Calu3 (cell line): ENCODE measurements at regions not wholly inside any gene's neighbourhood (a gene's known extent, or its start where the extent isn't known, plus 50 kb on each side); places are given as distances from the start of the nearest gene placed in this dataset.

Experiments
- BruUV-seq: library from RNA; stranded (reverse); fragments of 400-500 nt; replicated peaks from 2 replicates; lab custom pipeline; 2021; lab: Mats Ljungman, UMichigan
- CTCF ChIA-PET: fragments of 300-600 bp; sonication (Branson Sonifier 250); formaldehyde crosslinking; loops from one replicate; lab custom pipeline; 2022; ENCODE audit warnings: antibody characterized with exemption; lab: Charles Lee
- DNase-seq: peaks from one replicate; pipeline ENCODE4 v3.0.0; 2022
- H3K27ac Mint-ChIP-seq: one replicate; pipeline ENCODE4 v1.8.0; 2022; ENCODE audit warnings: mixed read lengths; ENCODE audit not compliant: unreplicated experiment
- H3K27me3 Mint-ChIP-seq: one replicate; pipeline ENCODE4 v1.8.0; 2022; ENCODE audit warnings: mixed read lengths; ENCODE audit not compliant: unreplicated experiment
- H3K36me3 Mint-ChIP-seq: one replicate; pipeline ENCODE4 v1.8.0; 2022; ENCODE audit warnings: mild to moderate bottlenecking, moderate library complexity, mixed read lengths; ENCODE audit not compliant: insufficient read depth, unreplicated experiment
- H3K4me1 Mint-ChIP-seq: one replicate; pipeline ENCODE4 v1.8.0; 2022; ENCODE audit warnings: mild to moderate bottlenecking, low read depth, mixed read lengths; ENCODE audit not compliant: unreplicated experiment
- H3K4me3 Mint-ChIP-seq: one replicate; pipeline ENCODE4 v1.8.0; 2022; ENCODE audit warnings: mild to moderate bottlenecking, low read depth, moderate library complexity, mixed read lengths; ENCODE audit not compliant: unreplicated experiment
- H3K9me3 Mint-ChIP-seq: one replicate; pipeline ENCODE4 v1.8.0; 2022; ENCODE audit warnings: low read depth, mixed read lengths; ENCODE audit not compliant: unreplicated experiment
- intact Hi-C: fragments of 100-400 bp; cut with micrococcal nuclease; formaldehyde crosslinking; loops from one replicate; pipeline ENCODE4 v1.10.0; 2022; ENCODE audit not compliant: unreplicated experiment
- TF ChIP-seq, protein P1 (sequence below): fragments of 200-600 bp; IDR thresholded peaks from one replicate; pipeline ENCODE4 v1.8.0; 2022; ENCODE audit warnings: antibody characterized with exemption; ENCODE audit not compliant: unreplicated experiment

DNA sequence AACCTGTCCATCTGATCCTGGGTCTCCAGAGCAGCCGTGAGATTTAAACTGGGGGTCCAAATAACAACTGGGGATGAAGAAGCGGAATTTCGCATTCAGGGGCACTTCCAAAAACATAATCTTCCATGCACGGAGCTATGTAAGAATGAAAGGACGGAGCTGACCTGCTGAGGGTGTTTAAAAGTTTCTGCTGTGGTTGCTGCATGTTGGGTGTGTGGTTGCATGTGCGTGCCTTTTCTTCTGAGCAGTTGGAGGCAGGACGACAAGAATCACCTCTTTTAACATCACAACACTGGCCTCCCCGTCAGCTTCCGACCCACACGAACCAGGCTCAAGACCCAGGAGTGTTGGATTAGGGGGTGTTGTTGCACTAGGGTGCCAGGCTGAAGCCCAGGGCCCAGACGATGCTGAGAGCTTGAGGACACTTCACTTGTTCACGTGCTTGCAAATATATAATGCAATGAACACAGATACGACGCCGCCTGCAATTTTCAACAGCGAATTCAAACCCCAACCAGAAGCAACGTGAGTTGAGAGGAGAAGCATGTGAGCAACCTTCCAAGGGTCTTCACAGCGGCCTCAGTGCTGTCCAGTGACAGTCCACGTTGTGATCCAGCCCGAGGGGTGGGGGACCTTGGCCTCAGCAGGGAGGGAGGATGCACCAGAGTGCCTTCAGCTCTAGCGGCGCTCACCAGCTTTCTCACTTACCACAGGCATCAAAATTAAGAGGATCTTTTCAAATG lies 76.0 kb upstream of the SALL3 start:
- Mint-ChIP-seq H3K4me1 (no peaks in the 10 kb centered on the region), H3K27me3 (no peaks in the 10 kb centered on the region), H3K9me3 (peaks cover 3% of the 10 kb centered on the region), H3K36me3 (no peaks in the 10 kb centered on the region), H3K27ac (no peak overlapping the region), H3K4me3 (no peak overlapping the region)
- no peak for DNase-seq
- TF ChIP-seq, protein P1, sequence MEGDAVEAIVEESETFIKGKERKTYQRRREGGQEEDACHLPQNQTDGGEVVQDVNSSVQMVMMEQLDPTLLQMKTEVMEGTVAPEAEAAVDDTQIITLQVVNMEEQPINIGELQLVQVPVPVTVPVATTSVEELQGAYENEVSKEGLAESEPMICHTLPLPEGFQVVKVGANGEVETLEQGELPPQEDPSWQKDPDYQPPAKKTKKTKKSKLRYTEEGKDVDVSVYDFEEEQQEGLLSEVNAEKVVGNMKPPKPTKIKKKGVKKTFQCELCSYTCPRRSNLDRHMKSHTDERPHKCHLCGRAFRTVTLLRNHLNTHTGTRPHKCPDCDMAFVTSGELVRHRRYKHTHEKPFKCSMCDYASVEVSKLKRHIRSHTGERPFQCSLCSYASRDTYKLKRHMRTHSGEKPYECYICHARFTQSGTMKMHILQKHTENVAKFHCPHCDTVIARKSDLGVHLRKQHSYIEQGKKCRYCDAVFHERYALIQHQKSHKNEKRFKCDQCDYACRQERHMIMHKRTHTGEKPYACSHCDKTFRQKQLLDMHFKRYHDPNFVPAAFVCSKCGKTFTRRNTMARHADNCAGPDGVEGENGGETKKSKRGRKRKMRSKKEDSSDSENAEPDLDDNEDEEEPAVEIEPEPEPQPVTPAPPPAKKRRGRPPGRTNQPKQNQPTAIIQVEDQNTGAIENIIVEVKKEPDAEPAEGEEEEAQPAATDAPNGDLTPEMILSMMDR: no peak
- intact Hi-C loops: no loop called here
- no TSS peak for BruUV-seq
- CTCF ChIA-PET: no interaction called here

DNA sequence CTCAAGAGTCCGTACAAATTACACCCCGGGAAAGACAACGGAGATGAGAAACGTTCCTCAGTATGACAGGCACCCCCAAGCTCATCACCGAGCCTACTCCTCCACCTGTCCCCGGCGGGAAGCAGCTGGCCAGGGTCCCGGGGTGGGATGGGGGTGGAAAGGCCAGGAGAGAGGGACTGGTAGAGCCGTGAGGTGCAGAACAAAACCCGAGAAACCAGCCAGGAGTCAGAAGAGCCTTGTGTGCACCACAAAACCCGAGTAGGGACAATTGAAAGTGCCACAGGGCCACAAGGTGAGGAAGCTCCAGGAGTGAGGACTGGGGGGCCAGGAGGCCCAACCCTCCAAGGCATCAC lies 75.5 kb upstream of the SALL3 start:
- Mint-ChIP-seq H3K4me1 (no peaks in the 10 kb centered on the region), H3K9me3 (peaks cover 3% of the 10 kb centered on the region), H3K27ac (no peak overlapping the region), H3K27me3 (no peaks in the 10 kb centered on the region), H3K36me3 (no peaks in the 10 kb centered on the region), H3K4me3 (no peak overlapping the region)
- TF ChIP-seq, protein P1: no peak
- CTCF ChIA-PET: no interaction called here
- no TSS peak for BruUV-seq
- DNase-seq: no peak
- intact Hi-C loops: no loop called here

DNA sequence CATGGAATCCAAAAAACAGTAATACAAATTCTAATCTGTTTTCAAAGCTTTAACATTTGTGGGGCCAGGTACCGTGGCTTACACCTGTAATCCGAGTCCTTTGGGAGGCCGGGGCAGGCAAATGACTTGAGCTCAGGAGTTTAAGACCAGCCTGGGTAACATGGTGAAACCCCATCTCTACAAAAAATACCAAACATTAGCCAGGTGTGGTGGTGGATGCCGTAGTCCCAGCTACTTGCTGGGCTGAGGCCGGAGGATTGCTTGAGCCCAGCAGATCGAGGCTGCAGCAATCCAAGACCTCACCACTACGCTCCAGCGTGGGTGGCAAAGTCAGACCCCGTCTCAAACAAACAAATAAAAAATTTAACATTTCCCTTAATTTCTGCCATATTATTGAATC lies 74.3 kb upstream of the SALL3 start:
- Mint-ChIP-seq H3K9me3 (peaks cover 3% of the 10 kb centered on the region), H3K27me3 (no peaks in the 10 kb centered on the region), H3K27ac (no peak overlapping the region), H3K4me1 (no peaks in the 10 kb centered on the region), H3K4me3 (no peak overlapping the region), H3K36me3 (no peaks in the 10 kb centered on the region)
- no peak for DNase-seq
- intact Hi-C loops: no loop called here
- CTCF ChIA-PET: no interaction called here
- TF ChIP-seq, protein P1: no peak
- BruUV-seq: no TSS peak

DNA sequence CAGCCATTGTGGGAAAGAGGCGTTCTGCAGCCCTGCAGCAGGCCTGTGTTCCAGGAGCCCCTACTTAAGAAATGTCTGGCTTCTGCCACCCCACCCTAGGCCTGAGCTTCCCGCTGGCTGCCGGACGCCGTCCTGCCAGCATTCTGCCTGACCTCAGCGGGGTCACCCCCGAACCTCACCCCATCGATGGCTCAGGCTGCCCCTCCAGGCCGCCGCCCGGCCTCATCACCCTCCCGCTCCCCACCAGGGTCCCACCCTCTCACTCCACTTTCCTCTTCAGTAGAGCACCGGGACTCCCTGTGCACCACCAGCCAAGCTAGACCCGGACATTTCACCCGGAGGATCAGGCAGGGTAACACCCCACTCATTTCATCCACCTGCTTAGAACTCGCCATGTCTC lies 73.6 kb upstream of the SALL3 start:
- no peaks in the 10 kb centered on the region for H3K4me1 Mint-ChIP-seq
- no peak overlapping the region for H3K4me3 Mint-ChIP-seq
- H3K27ac Mint-ChIP-seq: no peak overlapping the region
- TF ChIP-seq, protein P1: no peak
- DNase-seq: no peak
- intact Hi-C loops: no loop called here
- CTCF ChIA-PET: no interaction called here
- BruUV-seq: no TSS peak
- peaks cover 3% of the 10 kb centered on the region for H3K9me3 Mint-ChIP-seq
- no peaks in the 10 kb centered on the region for H3K36me3 Mint-ChIP-seq
- no peaks in the 10 kb centered on the region for H3K27me3 Mint-ChIP-seq
